ENCODE measurements at regions not wholly inside any gene's neighbourhood (a gene's known extent, or its start where the extent isn't known, plus 50 kb on each side); places are given as distances from the start of the nearest gene placed in this dataset.
A peak's percentile ranks its signal among the peaks of the same experiment; 100 is the strongest.
"Not testable (repeated sequence)": the region's sequence is repeated elsewhere in the genome, so short reads cannot be mapped to it uniquely, and the experiment has no call there.

DNA sequence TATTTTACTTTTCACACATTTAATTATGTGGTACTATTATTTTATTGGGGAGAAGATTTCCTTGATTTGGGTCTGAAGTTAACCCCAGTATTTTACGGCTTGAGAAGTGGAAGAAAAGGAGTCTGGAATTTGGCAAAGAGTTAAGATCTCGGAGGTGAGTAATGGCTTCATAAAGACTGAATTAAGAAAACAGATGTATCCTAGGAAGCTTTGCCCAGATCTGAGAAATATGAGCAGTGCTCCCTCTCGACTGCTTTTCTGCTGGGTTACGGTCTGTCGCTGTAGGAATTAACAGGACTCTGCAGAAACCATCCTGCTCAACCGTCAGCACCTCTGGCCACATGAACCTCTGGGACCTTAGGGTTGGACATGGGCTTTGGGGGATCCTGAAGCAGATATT is 163.6 kb upstream of the NDN start:
- no peak for DNase-seq (ENCODE audit: low spot score)

DNA sequence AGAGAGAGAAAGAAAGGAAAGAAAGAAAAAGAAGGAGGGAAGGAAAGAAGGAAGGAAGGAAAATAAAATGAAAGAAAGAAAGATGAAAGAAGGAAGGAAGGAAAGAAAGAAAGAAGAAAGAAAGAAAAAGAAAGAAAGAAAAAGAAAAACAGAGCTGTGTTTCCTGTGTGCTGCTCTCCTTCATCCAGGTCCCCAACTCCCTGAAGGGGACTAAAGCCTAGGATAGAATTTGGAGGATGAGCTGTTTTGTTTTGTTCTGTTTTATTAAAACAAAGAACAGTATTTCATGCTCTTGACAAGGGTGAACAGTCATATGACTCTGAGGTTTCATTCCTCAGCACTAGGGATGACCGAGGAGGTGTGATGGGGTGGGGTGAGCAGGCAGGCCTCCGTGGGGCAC is 164.8 kb upstream of the NDN start:
- no peak for DNase-seq (ENCODE audit: low spot score)

DNA sequence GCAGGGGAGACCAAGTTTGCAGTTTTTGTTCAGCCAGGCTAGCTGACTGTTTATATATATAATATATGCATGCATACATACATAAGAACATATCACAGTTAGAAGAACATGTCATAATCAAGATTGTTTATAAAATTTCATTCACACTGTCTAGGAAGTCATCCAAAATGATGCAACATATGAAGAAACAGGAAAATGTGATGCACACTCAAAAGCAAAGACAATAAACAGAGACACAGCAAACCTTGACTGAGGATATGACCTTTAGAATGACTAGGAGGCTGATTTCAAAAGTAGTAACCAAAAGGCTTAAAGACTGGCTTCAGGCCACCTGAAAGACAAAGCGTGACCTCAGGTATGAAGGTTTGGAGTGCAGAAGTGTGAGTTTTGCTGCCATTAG is 166.2 kb upstream of the NDN start:
- DNase-seq (ENCODE audit: low spot score) = no peak

DNA sequence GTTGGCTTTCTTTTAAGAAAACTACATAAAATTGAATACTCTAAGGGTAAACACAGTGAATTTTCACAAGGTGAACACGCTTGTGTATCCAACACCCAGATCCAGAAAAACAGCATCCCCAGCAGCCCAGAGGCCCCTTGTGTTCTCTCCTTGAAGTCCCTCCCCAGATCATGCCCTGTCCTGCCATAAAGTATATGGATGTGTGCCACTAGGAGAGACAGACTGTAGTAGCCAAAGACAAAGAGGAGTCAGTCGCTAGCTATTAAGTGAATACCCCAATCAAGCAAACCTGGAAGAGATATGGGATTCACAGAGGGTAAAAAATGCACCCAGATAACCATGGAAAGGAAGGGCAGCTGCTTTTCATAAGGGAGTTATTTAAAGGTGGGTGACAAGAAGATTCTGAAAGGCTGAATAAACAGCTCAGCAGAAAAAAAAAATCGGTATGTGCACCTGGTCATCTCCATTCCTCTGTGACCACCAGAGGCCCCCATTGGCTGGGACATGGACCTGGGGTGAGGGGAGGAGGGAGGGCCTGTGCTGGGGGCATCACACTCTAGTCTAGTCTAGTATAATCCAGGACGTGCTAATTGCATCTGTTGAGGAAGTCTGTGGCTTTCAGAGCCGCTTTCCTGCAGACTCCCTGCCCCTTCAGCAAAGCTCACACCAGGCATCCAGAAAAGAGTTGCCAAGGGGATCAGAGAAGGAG is 167.3 kb upstream of the NDN start:
- no peak for DNase-seq (ENCODE audit: low spot score)

DNA sequence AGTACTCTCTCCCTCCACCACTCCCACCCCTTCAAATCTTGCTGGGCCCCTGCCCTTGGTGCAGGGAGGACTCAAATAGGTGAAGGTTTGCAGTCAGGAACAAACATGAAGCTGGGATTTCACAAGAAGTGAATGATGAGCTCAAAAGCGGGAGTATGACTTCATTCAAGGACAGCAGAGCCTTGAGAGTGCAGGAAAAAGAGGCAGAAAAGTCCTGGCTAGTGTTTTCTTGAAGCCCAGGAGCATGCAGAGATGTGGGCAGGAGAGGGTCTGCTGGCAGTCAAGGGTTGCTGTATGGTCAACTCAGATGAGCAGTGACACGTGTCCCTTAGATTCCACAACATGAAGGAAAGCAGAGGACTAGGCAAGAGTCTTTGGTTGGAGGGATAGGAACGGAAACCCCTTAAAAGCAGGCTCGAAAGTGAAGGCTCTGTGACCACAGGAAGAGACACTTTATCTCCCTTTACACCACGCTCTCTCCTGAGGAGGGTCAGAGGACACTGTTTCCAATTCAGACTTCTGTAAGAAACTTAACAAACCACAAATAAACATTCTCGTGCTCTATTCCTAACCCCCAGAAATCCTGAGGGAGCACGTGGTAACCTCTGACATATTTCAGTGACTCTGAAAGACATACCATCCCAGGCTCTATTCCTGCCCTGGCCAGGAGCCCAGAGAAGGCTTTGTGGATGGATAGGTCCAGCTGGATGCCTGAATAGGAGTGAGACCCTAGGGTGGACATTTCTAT is 168.0 kb upstream of the NDN start:
- no peak for DNase-seq (ENCODE audit: low spot score)

DNA sequence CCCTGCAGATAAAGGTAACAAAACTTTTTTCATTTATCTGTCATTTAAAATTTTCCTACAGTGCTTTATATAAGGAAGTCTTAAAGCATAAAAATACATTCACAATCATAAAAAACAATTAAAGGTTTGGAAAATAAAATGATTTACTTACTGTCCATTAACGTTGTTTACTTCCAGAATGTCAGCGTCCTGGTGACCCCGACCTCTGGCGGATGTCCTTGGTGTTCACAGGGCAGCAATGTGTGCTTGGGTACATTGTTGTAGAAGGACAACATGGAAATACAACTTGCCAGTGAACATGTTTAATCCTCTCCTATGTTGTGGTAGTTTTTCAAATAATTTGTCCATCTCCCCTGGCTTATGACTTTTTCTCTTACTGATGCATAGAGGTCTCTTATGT is 168.8 kb upstream of the NDN start:
- no peak for DNase-seq (ENCODE audit: low spot score)

DNA sequence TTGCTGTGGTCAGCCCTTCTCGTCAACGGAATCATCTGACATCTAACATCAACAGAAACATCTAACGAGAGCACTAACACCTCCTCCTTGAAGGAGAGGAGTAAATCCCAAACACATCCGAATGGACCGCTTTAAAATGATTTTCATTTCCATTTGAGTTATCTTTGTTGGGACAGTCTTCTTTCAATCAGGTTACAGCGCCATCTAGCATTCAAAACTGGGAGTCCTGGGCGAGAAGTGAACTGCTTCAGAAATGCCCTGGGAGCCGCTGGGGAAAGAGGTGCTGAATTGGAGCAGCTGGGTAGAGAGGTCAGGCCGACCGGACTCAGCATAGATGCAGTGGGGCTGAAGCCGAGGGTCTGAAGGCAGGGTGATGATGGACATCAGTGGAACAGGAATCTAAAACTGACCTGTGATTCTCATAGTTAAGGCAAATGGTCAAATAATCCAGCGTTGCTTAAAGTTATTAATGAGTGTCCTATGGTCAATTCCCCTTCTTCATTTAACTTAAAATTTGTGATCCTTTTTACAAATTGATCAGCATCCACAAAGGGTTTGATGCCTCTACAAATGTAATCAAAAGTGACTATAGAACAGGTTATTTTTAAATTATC is 170.0 kb upstream of the NDN start:
- peak; percentile 6 for DNase-seq (ENCODE audit: low spot score)

DNA sequence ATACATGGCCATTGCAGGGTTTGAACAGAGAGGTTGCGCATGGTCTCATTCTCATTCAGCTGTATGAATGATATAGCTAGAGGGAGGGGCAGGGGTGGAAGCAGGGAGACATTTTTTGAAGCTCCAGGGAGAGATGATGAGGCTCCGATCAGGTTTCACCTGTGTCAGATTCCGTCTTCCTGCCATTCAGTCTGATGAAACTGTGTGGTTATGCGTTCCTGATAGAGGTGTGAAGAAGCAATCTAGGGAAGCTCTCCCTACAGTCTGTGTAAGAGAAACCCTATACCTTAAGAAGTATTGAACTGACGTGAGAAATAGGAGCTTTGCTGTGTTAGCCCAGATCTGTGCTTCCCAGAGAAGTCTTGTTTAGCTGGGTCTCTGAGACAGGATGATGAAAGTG is 171.9 kb upstream of the NDN start:
- DNase-seq (ENCODE audit: low spot score) = no peak

DNA sequence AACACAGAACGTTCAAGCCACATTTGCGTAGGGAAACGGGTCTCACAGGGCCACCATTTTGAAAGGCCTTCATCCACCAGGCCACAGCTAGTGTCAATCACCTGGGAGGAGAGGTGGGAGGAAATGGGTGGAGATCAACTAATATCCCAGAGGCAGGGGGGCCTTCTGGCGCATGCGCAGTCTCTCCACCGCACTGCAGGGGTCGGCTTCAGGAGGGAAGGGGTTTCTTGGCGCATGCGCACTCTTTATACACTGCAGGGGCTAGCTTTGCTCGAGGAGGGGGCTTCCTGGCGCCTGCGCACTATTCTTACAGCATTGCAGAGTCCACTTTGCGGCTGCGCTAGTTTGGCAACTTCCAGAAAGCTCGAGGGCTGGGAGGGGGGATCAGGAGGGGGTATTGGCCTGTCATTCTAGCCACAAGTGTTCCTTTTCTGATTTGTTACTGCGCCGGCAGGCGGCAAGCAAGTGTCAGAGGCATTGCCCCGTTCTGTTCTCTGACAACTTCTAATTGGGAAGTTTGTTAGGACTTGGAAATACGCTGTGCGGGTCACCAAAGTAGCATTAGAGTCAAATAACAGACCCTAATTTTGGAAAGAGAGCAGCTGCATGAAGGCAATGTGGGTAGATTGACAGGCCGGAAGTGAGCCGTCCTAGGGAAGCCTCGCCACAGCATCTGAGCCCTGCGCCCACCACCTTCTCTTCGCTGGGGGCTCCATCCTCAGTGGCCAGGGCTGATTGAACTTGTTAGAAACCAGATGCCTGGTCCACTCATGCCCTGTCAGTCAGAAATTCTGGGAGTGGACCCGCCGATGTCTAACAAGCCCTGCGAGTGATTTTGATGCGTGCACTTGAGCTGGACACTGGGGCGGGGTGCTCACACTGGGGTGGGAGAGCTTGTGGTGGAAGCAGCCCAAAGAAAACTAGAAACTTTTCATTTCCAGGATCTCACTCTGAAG is 173.5 kb upstream of the NDN start:
- DNase-seq (ENCODE audit: low spot score) = no peak

DNA sequence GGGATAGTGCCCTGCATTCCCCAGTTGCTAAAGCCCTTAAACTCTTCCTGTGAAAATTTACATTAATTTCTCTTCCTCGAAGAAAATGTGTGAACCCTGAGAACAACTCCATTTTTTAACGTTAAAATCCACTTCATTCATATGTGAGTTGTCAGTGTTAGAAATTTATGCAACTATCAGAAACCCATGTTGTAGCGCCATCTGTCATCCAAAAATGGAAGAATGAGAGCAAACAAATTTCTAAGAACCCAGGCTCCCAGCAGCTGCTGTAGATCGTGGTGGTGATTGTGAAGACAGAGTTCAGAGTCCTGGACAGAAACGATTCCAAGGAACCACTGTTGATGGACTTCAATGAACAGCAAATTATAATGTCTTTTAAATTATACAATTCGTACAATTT is 179.7 kb upstream of the NDN start:
- DNase-seq (ENCODE audit: low spot score) = no peak

DNA sequence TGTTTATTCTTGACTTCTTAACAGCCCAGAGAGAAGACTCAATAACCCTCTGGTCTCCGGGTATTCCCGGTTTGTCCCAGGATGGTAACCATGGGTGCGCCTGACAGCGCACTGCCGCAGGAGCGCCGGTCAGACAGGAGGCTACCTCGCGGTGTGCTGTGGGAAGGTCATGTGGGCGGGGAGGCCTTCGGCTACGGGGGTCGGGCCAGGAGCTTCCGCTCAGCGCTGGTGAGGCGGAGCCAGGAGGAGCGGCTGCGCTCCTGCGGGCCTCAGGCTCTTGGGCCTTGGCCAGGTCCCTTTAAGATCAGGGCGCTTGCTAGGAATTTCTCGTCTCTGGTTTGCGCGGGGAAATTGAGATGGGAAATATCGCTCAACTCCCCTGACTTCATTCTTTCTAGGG is 182.3 kb upstream of the NDN start:
- DNase-seq (ENCODE audit: low spot score) = no peak

DNA sequence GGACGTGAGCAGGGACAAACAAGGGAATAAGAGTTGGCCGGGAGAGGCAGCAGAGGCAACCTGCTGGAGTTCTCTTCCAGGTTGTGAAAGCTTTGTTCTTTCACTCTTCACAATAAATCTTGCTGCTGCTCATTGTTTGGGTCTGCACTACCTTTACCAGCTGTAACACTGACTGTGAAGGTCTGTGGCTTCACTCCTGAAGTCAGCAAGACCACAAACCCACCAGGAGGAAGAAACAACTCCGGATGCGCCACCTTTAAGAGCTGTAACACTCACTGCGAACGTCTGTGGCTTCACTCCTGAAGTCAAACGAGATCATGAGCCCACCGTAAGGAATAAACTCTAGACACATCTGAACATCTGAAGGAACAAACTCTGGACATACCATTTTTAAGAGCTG is 186.5 kb upstream of the NDN start:
- not testable (repeated sequence) for DNase-seq (ENCODE audit: low spot score)

DNA sequence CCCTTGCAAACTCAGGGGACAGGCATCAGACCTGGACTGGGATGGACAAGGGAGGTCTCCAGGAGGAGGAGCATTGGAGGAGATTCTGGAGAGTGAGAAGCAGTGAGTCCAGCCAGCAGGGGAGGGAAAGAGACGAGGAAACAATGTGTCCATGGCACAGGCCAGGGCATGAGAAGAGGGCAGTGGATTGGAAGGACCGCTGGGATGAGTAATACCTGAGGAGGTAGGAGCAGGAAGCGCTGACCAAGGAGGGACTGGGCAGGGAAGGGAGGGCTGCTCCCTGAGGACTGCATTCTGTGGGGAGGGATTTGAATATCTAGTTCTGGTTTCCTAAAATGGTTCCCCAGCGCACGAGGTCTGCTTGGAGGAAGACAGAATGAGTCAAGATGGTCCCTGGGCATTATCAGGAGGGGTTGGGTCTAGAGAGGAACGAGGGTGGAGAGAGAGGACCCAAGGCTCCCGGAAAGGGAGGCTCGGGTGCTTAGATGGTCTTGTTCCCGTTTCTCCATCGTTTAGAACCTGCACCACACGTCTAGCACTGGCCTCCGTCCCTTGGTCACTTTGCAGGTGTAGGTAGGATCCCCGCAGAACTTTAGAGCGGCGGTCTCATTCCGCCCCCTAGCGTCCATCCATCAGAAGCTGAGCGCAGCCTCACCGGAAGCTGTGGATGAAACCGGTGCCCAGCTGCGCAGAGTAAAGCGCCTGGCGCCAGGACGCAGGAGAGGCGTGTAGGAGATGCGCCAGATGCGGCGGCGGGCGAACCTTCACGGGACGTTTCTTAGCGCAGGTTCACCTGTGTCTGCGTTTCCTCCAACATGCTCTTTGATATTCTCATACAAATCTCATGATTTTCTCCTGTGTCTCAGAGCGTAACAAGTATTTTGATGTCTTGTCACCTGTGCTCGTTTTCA is 190.7 kb upstream of the NDN start:
- peak; percentile 10 for DNase-seq (ENCODE audit: low spot score)

DNA sequence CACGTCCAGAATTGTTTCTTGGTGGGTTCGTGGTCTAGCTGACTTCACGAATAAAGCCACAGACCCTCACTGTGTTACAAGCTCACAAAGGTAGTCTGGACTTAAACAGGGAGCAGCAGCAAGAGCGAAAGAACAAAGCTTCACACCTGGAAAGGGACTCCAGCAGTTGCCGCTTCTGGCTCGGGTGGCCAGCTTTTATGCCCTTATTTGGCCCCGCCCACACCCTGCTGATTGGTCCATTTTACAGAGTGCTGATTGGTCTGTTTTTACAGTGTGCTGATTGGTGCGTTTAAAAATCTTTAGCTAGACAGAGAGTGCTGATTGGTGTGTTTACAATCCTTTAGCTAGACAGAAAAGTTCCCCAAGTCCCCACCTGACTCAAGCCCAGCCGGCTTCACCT is 194.2 kb upstream of the NDN start:
- DNase-seq (ENCODE audit: low spot score) = no peak

DNA sequence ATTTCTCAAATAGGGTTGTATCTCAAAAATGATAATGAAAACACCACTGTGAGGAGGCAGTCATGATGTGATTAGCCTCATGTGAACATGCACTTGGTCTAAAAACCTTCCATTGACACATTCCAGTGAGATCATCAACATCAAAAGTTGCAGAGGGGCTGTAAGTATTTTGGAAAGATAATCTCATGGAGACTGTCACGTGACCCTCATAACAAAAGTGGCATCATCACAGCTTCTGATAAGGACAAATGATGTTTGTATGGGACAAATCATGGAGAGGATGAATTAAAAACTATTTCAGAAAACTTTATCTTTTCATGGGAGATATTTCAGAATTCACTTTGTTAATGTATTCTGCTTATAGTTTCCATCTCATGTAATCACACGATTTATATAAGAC is 203.1 kb upstream of the NDN start:
- no peak for DNase-seq (ENCODE audit: low spot score)

DNA sequence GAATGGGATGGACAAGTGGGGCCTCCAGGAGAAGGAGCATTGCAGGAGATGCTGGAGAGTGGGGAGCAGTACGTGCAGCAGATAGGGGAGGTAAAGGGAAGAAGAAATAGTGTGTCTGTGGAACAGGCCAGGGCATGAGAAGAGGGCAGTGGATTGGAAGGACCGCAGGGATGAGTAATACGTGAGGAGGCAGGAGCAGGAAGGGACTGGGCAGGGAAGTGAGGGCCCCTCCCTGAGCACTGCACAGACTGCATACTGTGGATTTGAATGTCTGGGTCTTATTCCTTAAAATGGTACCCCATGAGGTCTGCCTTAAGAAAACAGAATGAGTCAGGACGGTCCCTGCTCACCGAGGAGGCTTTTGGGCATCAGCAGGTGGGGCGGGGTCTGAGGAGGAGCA is 210.0 kb upstream of the NDN start:
- no peak for DNase-seq (ENCODE audit: low spot score)

DNA sequence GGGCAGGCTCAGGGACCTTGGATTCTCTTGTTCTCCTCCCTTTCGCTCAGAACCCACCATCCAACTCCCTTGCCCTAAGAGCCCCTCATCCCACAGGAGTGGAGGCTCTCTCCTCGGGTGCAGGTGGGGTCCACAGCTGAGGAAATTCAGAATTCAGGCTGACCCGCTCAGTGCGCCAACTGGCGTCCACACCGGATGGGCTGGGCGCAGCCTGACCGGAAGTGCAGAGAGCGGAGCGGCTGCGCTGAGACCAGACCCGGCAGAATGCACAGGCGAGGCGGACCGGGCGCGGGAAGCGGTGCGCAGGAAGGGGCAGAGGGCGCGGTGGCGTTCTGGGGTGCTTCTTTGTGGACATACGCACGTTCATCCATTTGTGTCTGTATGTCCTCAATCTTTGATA is 210.4 kb upstream of the NDN start:
- no peak for DNase-seq (ENCODE audit: low spot score)

DNA sequence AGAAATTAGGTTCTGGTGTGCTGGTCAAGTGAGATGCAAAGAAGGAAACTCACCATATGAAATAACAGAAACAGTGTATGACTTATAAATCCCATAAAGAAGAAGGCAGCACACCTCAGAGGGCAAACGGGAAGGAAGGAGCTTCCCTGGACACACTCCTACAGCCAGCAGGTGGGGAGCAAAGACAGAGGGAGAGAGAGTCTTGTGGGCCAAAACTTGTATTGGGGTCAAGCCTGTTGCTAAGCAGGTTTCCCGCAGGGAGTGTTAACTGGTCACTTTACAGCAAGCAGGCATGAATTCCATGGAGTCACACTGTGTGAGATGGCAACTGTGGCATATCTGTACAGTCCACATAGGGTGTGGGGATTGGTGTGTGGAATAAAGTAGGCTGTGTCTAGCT is 222.9 kb upstream of the NDN start:
- no peak for DNase-seq (ENCODE audit: low spot score)

DNA sequence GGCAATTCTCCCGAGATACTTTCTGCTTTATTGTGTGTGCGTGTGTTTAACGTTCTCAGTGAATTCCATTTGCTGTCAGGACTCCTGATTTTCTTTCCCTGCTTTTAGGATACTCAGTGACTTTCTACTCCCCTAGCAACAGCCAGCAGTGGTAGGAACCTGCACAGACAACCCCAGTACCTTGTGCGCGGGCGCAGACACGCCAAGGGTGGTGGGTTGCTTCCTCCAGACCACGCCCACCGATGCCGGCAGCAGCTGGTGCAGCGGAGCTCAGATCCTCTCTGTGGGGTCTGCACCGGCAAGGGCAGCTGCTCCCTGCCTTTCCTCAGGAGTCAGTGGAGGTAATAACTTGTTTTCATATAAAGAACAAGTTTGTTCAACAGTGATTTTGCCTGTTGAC is 225.1 kb upstream of the NDN start:
- no peak for DNase-seq (ENCODE audit: low spot score)

DNA sequence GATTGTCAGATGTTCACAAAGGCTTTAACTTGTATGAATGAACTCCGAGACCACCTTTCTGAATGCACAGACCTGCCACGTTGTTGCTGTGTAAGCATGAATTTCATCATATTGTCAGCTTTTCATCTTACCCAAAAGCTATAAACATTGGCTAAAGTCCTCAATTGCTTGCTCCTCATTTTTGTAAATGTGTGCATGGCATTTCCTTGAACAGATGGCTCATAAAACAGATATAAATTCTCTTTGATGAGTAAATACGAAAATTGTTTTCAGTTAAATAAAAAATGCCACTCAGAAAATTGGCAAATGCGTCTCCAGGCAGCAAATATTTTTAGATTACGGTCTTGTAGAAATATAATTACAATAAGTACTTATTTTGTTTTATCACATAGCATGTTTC is 226.0 kb upstream of the NDN start:
- no peak for DNase-seq (ENCODE audit: low spot score)

DNA sequence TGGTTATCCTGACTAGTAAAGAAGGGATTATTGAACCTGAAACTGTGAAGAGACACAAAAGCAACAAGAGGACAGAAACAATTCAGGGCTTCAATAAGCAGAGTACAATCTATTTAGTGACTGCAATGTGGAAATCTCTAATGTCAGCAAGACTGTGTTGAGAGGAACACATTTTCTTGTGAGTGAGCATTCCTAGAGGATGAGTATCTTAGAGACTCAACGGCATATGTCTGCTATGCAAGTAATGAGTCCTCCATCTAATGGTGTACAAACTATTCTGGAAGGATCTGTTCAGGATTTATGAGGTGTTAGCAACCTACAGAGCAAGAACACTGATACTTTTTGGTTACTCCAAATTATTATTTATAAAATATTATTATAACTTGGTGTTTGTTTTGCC is 226.5 kb upstream of the NDN start:
- DNase-seq (ENCODE audit: low spot score) = no peak
